Peyer's patch (tissue), 4 donors: ENCODE measurements at regions not wholly inside any gene's neighbourhood (a gene's known extent, or its start where the extent isn't known, plus 50 kb on each side); places are given as distances from the start of the nearest gene placed in this dataset.

Source experiments
- POLR2A ChIP-seq, 2 donors: fragments of 450-650 bp; IDR thresholded peaks; one replicate each; pipeline ENCODE4 v1.5.1; 2017; ENCODE audit warnings: antibody characterized with exemption in 2 of 2, mild to moderate bottlenecking in 2 of 2, moderate library complexity in 2 of 2
- TF ChIP-seq, protein P1 (sequence below), 6 experiments: fragments of 450-650 bp in 4 of 6; fragments of 200-600 bp in 2 of 6; sonication (generic) in 1 of 6; IDR thresholded peaks; one replicate each; pipeline ENCODE4 v1.5.1; 2017 to 2019; ENCODE audit warnings: antibody characterized with exemption in 6 of 6, mild to moderate bottlenecking in 3 of 6, moderate library complexity in 1 of 6

DNA sequence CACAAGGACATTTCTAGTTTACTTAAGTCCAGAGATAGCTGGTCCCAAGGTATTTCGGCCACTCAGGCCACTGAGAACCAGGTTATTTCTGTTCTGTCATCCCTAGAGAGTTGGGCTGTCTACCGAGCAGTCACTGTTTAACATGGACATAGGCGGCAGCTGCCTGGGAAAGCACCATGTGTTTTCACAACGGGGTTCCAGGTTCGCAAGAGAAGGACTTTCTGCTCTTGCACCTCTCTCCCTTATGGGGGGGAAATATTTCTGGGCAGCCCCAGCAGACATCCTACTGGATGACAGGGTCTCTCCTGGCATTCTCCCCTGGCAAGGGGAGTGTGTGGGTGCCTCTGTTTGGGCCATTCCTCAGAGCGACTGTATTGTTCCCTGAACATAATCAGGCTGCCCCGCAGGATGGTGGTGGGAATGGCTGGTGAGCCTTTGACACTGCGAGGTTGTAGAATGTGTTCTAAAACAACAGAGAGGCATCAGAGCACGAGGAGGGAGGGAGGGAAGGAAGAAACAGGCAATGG, 64.4 kb upstream of the DUSP22 start:
- TF ChIP-seq, protein P1, sequence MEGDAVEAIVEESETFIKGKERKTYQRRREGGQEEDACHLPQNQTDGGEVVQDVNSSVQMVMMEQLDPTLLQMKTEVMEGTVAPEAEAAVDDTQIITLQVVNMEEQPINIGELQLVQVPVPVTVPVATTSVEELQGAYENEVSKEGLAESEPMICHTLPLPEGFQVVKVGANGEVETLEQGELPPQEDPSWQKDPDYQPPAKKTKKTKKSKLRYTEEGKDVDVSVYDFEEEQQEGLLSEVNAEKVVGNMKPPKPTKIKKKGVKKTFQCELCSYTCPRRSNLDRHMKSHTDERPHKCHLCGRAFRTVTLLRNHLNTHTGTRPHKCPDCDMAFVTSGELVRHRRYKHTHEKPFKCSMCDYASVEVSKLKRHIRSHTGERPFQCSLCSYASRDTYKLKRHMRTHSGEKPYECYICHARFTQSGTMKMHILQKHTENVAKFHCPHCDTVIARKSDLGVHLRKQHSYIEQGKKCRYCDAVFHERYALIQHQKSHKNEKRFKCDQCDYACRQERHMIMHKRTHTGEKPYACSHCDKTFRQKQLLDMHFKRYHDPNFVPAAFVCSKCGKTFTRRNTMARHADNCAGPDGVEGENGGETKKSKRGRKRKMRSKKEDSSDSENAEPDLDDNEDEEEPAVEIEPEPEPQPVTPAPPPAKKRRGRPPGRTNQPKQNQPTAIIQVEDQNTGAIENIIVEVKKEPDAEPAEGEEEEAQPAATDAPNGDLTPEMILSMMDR (IDR thresholded peaks at IDR 0.05), result no peak
- no peak for TF ChIP-seq POLR2A (IDR thresholded peaks at IDR 0.05)
